NCI-H82 (cell line): ENCODE measurements at regions not wholly inside any gene's neighbourhood (a gene's known extent, or its start where the extent isn't known, plus 50 kb on each side); places are given as distances from the start of the nearest gene placed in this dataset.

Experiments
- DNase-seq: peaks from one replicate; lab custom pipeline; 2025; lab: John Stamatoyannopoulos, UW

- DNase-seq, result no peak
These were observed 737.2 kb upstream of the RAB6C start for GRCh38 chr2:129242269-129242668.

GRCh38 chr2:129247751-129248150 lies 731.7 kb upstream of the RAB6C start:
- DNase-seq, result no peak

DNA sequence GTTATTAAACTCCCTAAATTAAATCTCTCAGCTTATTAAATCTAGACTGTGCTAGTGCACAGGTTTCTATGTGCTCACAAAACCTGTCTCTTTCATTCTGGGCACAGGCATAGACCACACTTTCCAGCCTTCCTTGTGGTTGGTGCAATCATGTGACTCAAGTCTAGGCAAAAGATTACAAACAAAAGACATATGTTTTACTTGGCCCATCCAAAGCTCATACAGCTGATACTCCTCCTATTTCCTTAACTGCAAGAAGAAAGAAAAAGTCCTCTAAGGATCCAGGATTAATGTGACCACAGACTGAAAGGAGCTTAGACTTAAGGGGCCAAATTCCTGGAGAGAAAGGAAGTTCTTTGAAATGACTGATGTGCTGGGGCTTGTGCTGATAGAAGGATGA lies 731.3 kb upstream of the RAB6C start:
- DNase-seq, result peak; percentile 9

GRCh38 chr2:129252781-129253460 lies 726.5 kb upstream of the RAB6C start:
- no peak for DNase-seq

- DNase-seq, result peak; percentile 49
These were observed 726.0 kb upstream of the RAB6C start for GRCh38 chr2:129253461-129253812.

GRCh38 chr2:129254718-129255117 lies 724.7 kb upstream of the RAB6C start:
- DNase-seq, result no peak

DNA sequence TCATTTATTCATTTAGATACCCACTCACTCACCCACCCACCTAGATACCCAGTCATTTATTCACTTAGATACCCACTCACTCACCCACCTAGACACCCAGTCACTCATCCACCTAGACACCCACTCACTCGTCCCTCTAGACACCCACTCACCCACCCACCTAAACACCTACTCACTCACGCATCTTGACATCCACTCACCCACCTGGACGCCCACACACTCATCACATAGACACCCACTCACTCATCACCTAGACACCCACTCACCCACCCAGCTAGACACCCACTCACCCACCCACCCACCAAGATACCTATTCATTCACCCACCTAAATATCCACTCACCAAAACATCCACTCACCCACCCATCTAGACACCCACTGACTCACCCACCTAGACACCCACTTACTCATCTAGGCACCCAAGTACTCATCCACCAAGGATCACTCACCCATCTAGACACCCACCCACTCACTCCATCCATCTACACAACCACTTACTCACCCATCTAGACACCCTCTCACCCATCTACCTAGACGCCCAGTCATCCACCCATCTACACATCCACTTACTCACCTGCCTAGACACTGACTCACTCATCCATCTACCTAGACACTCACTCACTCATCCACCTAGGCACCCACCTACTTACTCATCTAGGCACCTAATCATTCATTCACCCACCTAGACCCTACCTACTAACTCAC lies 723.7 kb upstream of the RAB6C start:
- DNase-seq, result no peak

- no peak for DNase-seq
These were observed 722.8 kb upstream of the RAB6C start for GRCh38 chr2:129256642-129257041.

DNA sequence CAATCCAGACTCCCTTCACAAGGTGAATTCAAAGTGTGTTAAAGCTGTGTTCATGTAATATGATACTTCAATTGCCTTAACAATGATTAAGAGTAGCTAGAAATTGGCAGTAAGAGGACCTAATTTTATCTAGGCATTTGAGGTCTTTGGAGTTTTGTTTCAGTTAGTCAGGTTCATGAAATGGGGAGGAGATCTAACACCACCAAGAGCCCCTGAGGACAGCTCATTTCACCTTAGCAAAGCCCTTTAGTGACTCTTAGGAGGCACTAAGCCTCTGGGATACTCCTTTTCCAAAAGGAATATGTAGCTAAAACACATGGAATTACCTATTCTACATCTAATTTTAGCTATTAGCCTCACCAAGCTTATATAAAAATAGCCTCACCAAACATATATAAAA lies 716.5 kb upstream of the RAB6C start:
- no peak for DNase-seq

DNA sequence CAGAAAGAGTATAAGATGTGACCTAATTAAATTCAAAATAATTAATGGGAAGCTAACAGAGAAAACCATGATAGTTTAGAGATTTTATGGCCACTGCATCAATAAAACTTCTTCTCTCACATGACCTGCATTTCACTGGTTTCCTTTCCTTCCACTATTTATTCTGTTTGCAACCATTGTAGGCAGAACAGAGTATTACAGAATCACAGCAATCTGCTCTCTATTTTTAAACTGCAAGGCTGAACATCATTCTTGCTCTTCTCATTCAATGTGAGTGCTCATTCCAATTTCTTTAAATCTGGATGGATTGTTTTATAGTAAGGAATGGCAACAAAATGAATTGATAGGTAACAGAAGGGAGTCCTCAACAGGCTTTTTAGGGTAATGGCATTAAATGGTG lies 715.5 kb upstream of the RAB6C start:
- DNase-seq, result no peak

- no peak for DNase-seq
These were observed 711.9 kb upstream of the RAB6C start for GRCh38 chr2:129267559-129267958.

GRCh38 chr2:129273266-129274037 lies 706.0 kb upstream of the RAB6C start:
- no peak for DNase-seq

DNA sequence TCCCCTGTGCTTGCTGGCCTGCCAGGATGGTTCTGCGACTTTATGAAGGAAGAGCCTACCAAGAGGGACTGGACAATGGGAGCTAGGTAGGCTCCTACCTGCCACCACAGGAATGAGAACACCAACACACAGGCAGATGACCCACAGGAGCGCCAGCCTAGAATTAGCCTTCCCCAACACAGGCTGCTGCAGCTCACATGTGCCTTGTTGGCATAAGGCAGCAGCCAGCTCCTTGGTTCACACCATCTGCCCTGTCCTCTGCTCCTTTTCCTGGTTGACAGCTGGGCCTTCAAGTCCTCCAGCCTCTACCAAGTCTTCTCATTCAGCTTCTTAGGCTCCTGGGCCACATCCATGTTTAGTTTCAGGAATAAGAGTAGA lies 705.4 kb upstream of the RAB6C start:
- DNase-seq, result no peak

GRCh38 chr2:129274918-129275317 lies 704.5 kb upstream of the RAB6C start:
- DNase-seq, result no peak

DNA sequence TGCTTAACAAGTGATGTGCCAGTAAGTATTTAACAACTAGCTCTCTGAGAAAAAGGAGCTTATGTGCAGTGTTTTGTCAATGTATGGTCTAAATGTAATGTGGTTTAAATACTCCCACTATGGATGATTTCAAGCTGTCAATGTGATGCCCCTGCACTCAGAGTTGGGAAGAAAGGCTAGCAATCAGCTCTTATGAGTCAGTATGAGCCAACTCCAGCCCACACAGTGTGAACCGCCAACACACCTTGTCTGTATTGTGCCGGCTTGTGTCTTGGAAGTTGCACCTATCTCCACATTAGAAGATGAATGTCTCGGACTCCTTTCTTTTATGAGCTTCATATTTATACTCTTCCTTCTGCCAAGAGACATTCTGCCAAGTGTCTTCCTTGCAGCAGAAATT lies 703.8 kb upstream of the RAB6C start:
- DNase-seq, result no peak

DNA sequence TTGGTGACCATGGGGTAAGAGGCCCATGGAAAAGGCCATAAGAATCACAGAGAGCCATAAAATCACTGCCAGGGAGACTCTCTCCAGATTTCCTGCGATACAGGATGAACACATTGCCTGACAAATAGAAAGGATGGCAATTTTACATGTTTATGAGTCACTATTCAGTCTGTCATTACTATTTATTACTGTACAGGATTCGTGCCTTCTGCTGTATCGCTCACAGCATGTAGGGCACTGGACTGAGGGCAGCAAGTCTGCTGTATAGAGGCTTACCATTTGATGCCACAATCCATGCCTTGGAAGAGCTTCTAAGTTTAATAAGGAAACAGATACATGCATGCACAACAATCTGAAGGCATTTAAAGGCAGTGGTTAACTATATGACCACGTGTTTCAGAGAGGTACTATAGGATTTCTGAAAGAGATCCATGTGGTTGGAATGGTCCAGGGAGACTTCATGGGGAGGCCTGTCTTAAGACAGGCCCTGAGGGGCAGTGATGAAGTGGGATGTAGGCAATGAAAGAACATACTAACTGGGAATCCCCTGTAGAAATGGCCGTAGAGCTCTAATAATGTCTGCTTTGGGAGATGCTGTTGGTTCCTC lies 702.4 kb upstream of the RAB6C start:
- no peak for DNase-seq

GRCh38 chr2:129277585-129277981 lies 701.9 kb upstream of the RAB6C start:
- DNase-seq, result no peak

DNA sequence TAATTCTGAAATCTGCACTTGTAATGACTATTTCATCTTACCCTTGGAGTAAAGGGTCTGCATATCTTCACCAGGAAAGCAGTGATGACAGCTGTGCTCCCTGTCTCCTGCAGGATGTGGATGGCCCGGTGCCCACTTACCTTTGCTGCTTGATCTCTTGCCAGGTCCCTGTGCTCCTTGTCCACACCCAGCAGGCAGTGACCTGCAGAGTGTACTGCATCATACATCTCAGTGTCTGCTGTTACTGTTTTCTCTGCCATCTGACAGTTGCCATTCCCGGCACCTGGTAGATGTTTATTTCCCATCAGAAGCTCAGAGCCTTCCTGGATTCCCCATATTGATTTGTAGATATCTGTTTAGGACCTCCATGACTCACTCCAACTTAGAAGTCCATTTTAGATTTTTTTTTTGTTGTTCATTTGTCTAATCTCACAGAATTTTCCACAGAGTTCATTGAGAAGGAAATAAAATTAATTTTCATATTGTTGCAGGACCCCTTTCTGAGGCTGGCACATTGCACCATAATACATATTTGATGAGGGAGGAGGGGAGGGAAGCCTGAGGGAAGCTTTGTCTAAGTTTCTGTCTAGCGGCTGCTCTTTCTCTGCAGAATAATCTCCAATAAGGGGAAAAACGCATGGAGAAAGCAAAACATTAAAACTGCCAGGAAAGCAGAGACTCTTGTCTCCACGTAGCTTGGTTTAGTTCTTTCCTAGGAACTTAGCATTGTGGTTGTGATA lies 697.5 kb upstream of the RAB6C start:
- no peak for DNase-seq

DNA sequence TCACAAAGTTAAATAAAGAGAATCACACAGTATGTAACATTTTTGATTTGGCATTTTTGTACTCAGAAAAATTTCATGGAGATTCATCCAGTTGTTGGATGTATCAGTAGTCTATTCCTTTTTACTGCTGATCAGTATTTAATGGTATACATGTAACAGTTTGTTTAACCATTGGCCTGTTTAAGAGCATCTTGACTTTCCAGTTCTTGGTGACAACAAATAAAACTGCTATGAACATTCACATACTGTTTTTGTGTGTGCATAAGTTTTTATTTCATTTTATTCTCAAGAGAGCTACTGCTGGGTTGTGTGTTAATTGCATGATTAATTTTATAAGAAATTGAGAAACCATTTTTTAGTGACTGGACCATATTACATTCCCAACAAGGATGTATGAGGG lies 694.5 kb upstream of the RAB6C start:
- no peak for DNase-seq

GRCh38 chr2:129293326-129293725 lies 686.1 kb upstream of the RAB6C start:
- DNase-seq, result no peak

GRCh38 chr2:129296396-129296795 lies 683.1 kb upstream of the RAB6C start:
- DNase-seq, result no peak

- no peak for DNase-seq
These were observed 682.7 kb upstream of the RAB6C start for GRCh38 chr2:129296806-129297205.
